ENCODE measurements at regions not wholly inside any gene's neighbourhood (a gene's known extent, or its start where the extent isn't known, plus 50 kb on each side); places are given as distances from the start of the nearest gene placed in this dataset.

DNA sequence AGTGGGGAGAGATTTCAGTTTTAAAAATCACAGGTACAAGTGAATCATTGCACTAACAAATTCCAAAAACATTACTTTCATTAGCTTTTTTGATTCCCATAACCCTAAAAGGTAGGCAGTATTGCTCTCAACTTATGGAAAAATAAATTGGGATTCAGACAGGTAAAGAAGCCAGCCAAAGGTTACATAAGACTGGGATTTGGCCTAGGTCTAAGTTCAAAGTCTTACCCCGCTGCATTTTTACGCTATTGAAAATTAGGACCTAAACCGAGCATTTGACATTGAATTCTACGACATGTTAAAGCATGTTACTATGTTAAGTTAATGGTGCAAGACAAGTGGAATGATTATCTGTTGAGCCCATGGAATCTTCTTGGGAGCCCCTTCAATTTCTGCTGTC is 89.6 kb downstream of the ENC1 start:
- ATAC-seq: no peak
- in situ Hi-C loops (cut with MboI) (no loop called here), intact Hi-C loops (cut with micrococcal nuclease; ENCODE audit: unreplicated experiment) (no loop called here)
- ChIA-PET RAD21 (ENCODE audit: unreplicated experiment) (no interaction called here), POLR2A (no interaction called here), CTCF (no interaction called here), SMC1A (ENCODE audit: uncharacterized antibody, unreplicated experiment) (no interaction called here)
- 88% methylated on average over 4 of the region's 4 CpGs for WGBS (ENCODE audit: insufficient coverage, insufficient replicate concordance, low lambda C conversion rate, missing lambda C conversion rate)
- no peak overlapping the region for H3K4me2 ChIP-seq (ENCODE audit: control insufficient read depth, insufficient read depth)
- no peak overlapping the region for H2AFZ ChIP-seq (ENCODE audit: control insufficient read depth, low read depth, low read length)
- H3K4me1 ChIP-seq (ENCODE audit: control insufficient read depth, insufficient read depth, low read length): no peaks in the 10 kb centered on the region
- H3K79me2 ChIP-seq (ENCODE audit: control insufficient read depth, insufficient read depth, low read length): no peaks in the 10 kb centered on the region
- H3K4me3 ChIP-seq: no peak overlapping the region
- H3K36me3 ChIP-seq (ENCODE audit: control insufficient read depth in 2 of 2, insufficient read depth in 2 of 2, low read length in 1 of 2): no peaks in the 10 kb centered on the region
- FAIRE-seq: no peak
- no peak overlapping the region for H3K9ac ChIP-seq (ENCODE audit: control insufficient read depth, insufficient read depth, low read length)
- no TSS peak for BruUV-seq (replicated peaks)
- no peak for DNase-seq (ENCODE audit: low read depth, low spot score)
- no peaks in the 10 kb centered on the region for H3K27me3 ChIP-seq (replicated peaks in 1 of 2; ENCODE audit: control insufficient read depth in 2 of 2, insufficient read depth in 2 of 2, low read length in 1 of 2)
- no peaks in the 10 kb centered on the region for H4K20me1 ChIP-seq (ENCODE audit: control insufficient read depth, insufficient read depth)
- no peaks in the 10 kb centered on the region; the same call in 2 of the 3 replicates for H3K9me3 ChIP-seq (replicated peaks; ENCODE audit: control insufficient read depth, insufficient read depth, low read length)
- H3K27ac ChIP-seq (ENCODE audit: control insufficient read depth, insufficient read depth): no peak overlapping the region
- no peak for TF ChIP-seq POLR2AphosphoS5 (IDR thresholded peaks at IDR 0.05; ENCODE audit: low read length)
- no peak for TF ChIP-seq SRF (IDR thresholded peaks at IDR 0.05; ENCODE audit: low read depth in 2 of 2, low read length in 2 of 2)
- TF ChIP-seq, protein P1, sequence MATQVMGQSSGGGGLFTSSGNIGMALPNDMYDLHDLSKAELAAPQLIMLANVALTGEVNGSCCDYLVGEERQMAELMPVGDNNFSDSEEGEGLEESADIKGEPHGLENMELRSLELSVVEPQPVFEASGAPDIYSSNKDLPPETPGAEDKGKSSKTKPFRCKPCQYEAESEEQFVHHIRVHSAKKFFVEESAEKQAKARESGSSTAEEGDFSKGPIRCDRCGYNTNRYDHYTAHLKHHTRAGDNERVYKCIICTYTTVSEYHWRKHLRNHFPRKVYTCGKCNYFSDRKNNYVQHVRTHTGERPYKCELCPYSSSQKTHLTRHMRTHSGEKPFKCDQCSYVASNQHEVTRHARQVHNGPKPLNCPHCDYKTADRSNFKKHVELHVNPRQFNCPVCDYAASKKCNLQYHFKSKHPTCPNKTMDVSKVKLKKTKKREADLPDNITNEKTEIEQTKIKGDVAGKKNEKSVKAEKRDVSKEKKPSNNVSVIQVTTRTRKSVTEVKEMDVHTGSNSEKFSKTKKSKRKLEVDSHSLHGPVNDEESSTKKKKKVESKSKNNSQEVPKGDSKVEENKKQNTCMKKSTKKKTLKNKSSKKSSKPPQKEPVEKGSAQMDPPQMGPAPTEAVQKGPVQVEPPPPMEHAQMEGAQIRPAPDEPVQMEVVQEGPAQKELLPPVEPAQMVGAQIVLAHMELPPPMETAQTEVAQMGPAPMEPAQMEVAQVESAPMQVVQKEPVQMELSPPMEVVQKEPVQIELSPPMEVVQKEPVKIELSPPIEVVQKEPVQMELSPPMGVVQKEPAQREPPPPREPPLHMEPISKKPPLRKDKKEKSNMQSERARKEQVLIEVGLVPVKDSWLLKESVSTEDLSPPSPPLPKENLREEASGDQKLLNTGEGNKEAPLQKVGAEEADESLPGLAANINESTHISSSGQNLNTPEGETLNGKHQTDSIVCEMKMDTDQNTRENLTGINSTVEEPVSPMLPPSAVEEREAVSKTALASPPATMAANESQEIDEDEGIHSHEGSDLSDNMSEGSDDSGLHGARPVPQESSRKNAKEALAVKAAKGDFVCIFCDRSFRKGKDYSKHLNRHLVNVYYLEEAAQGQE (IDR thresholded peaks at IDR 0.05; ENCODE audit: low read depth, low read length): no peak
- no peak for TF ChIP-seq GATAD2B (conservative IDR thresholded peaks at IDR 0.05; ENCODE audit: low read depth)
- TF ChIP-seq SPI1 (IDR thresholded peaks at IDR 0.05; ENCODE audit: borderline replicate concordance, insufficient read depth, low read depth, low read length): no peak
- TF ChIP-seq, protein P2, sequence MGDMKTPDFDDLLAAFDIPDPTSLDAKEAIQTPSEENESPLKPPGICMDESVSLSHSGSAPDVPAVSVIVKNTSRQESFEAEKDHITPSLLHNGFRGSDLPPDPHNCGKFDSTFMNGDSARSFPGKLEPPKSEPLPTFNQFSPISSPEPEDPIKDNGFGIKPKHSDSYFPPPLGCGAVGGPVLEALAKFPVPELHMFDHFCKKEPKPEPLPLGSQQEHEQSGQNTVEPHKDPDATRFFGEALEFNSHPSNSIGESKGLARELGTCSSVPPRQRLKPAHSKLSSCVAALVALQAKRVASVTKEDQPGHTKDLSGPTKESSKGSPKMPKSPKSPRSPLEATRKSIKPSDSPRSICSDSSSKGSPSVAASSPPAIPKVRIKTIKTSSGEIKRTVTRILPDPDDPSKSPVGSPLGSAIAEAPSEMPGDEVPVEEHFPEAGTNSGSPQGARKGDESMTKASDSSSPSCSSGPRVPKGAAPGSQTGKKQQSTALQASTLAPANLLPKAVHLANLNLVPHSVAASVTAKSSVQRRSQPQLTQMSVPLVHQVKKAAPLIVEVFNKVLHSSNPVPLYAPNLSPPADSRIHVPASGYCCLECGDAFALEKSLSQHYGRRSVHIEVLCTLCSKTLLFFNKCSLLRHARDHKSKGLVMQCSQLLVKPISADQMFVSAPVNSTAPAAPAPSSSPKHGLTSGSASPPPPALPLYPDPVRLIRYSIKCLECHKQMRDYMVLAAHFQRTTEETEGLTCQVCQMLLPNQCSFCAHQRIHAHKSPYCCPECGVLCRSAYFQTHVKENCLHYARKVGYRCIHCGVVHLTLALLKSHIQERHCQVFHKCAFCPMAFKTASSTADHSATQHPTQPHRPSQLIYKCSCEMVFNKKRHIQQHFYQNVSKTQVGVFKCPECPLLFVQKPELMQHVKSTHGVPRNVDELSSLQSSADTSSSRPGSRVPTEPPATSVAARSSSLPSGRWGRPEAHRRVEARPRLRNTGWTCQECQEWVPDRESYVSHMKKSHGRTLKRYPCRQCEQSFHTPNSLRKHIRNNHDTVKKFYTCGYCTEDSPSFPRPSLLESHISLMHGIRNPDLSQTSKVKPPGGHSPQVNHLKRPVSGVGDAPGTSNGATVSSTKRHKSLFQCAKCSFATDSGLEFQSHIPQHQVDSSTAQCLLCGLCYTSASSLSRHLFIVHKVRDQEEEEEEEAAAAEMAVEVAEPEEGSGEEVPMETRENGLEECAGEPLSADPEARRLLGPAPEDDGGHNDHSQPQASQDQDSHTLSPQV (IDR thresholded peaks at IDR 0.05): no peak
- no peak for TF ChIP-seq NR2F1 (conservative IDR thresholded peaks at IDR 0.05)
- no peak for TF ChIP-seq KAT2A (conservative IDR thresholded peaks at IDR 0.05; ENCODE audit: control insufficient read depth, low read depth, low read length)
- TF ChIP-seq ESRRA (IDR thresholded peaks at IDR 0.05; ENCODE audit: low read length): no peak
- no peak for TF ChIP-seq EP300 (IDR thresholded peaks at IDR 0.05; ENCODE audit: borderline replicate concordance in 1 of 2, control insufficient read depth in 1 of 2, low read depth in 2 of 2, low read length in 2 of 2)
- TF ChIP-seq, protein P3, sequence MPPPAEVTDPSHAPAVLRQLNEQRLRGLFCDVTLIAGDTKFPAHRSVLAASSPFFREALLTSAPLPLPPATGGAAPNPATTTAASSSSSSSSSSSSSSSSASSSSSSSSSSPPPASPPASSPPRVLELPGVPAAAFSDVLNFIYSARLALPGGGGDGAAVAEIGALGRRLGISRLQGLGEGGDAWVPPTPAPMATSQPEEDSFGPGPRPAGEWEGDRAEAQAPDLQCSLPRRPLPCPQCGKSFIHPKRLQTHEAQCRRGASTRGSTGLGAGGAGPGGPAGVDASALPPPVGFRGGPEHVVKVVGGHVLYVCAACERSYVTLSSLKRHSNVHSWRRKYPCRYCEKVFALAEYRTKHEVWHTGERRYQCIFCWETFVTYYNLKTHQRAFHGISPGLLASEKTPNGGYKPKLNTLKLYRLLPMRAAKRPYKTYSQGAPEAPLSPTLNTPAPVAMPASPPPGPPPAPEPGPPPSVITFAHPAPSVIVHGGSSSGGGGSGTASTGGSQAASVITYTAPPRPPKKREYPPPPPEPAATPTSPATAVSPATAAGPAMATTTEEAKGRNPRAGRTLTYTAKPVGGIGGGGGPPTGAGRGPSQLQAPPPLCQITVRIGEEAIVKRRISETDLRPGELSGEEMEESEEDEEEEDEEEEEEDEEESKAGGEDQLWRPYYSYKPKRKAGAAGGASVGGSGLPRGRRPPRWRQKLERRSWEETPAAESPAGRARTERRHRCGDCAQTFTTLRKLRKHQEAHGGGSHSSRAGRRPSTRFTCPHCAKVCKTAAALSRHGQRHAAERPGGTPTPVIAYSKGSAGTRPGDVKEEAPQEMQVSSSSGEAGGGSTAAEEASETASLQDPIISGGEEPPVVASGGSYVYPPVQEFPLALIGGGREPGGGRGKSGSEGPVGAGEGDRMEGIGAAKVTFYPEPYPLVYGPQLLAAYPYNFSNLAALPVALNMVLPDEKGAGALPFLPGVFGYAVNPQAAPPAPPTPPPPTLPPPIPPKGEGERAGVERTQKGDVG (CRISPR knock-in tag; IDR thresholded peaks at IDR 0.05): no peak
- no peak for TF ChIP-seq DPF2 (IDR thresholded peaks at IDR 0.05)
- no peak for TF ChIP-seq TCF12 (IDR thresholded peaks at IDR 0.05; ENCODE audit: low read depth, low read length)
